ENCODE measurements at regions not wholly inside any gene's neighbourhood (a gene's known extent, or its start where the extent isn't known, plus 50 kb on each side); places are given as distances from the start of the nearest gene placed in this dataset.

- CTCF ChIA-PET = no interaction called here
- POLR2A ChIA-PET = no interaction called here
- no peak for DNase-seq (ENCODE audit: low read depth, low spot score)
- no peak for TF ChIP-seq CTCF (IDR thresholded peaks at IDR 0.05; ENCODE audit: insufficient read depth, low read length, missing control alignments)
- H3K4me3 ChIP-seq (ENCODE audit: low read depth, low read length) = no peak overlapping the region
Measured at GRCh38 chr6:66435321-66435720, 728.3 kb upstream of the EYS start.

DNA sequence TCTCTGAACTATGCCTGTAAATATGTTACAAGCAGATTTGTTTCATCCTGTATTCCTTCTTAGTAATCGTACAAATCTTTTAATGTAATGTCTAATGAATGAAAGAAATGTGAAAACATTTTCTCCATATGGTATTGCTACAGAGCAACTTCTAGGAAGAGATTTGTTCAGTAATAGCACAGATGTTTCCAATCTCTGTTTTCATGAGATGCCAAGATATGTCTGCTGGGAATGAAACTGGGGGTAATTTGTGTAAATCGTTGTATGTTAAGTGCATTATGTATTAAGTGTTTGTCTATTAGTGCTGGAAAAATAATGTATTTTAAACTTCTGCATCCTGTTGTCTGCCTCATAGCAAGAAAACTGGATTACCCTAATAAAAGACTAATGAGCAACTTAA lies 722.2 kb upstream of the EYS start:
- no peak for TF ChIP-seq CTCF (IDR thresholded peaks at IDR 0.05; ENCODE audit: insufficient read depth, low read length, missing control alignments)
- DNase-seq (ENCODE audit: low read depth, low spot score) = no peak
- ChIA-PET POLR2A (no interaction called here), CTCF (no interaction called here)
- no peak overlapping the region for H3K4me3 ChIP-seq (ENCODE audit: low read depth, low read length)

DNA sequence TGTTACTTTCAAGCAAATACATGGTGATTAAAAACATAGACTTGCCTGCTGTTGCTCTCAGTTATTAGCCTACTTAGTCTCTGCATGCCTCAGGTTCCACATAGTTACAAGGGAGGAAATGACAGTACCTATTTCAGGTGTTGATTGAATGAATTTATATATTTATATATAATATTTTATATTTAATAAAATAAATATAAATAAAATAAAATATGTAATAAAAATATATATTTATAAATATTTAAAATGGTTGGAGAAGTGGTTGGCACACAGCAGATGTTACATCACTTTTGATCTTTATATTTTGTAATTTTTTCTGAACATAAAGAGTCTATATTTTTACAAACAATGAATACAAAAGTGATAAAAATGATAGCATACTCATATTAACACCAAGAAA lies 716.0 kb upstream of the EYS start:
- H3K4me3 ChIP-seq (ENCODE audit: low read depth, low read length) = no peak overlapping the region
- ChIA-PET CTCF (no interaction called here), POLR2A (no interaction called here)
- TF ChIP-seq CTCF (IDR thresholded peaks at IDR 0.05; ENCODE audit: insufficient read depth, low read length, missing control alignments) = no peak
- DNase-seq (ENCODE audit: low read depth, low spot score) = no peak

DNA sequence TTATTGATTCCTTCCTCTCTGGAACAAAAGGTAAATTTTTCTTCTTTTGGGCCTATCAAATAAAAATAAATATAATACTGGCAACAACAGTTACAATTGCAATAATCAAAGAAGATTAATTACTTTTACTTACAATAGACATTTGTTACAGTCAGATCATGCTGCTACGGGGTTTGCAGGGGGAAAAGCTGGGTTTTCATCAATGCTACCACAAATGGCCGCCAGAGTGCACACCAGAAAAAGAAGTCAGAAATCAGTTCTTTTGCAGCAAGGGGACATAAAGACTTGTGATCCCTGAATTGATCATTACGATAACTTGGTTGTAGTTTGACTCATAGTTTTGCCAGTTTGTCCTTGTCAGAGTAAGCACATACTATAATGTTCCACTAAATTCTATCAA lies 714.5 kb upstream of the EYS start:
- ChIA-PET CTCF (no interaction called here), POLR2A (no interaction called here)
- TF ChIP-seq CTCF (IDR thresholded peaks at IDR 0.05; ENCODE audit: insufficient read depth, low read length, missing control alignments) = no peak
- DNase-seq (ENCODE audit: low read depth, low spot score) = no peak
- no peak overlapping the region for H3K4me3 ChIP-seq (ENCODE audit: low read depth, low read length)

GRCh38 chr6:66418906-66419305 lies 711.9 kb upstream of the EYS start:
- TF ChIP-seq CTCF (IDR thresholded peaks at IDR 0.05; ENCODE audit: insufficient read depth, low read length, missing control alignments) = no peak
- ChIA-PET CTCF (no interaction called here), POLR2A (no interaction called here)
- DNase-seq (ENCODE audit: low read depth, low spot score) = no peak
- H3K4me3 ChIP-seq (ENCODE audit: low read depth, low read length) = no peak overlapping the region

GRCh38 chr6:66403966-66404365 lies 696.9 kb upstream of the EYS start:
- ChIA-PET POLR2A (no interaction called here), CTCF (no interaction called here)
- no peak for TF ChIP-seq CTCF (IDR thresholded peaks at IDR 0.05; ENCODE audit: insufficient read depth, low read length, missing control alignments)

More at GRCh38 chr6:66403966-66404365, 696.9 kb upstream of the EYS start:
- H3K4me3 ChIP-seq (ENCODE audit: low read depth, low read length) = no peak overlapping the region
- DNase-seq (ENCODE audit: low read depth, low spot score) = no peak

Measured in AG04449 (cell line).